Right lobe of liver (tissue), 4 donors: ENCODE measurements at regions not wholly inside any gene's neighbourhood (a gene's known extent, or its start where the extent isn't known, plus 50 kb on each side); places are given as distances from the start of the nearest gene placed in this dataset.

Experiments used
- POLR2A ChIP-seq: fragments of 450-650 bp; IDR thresholded peaks from one replicate; pipeline ENCODE4 v1.6.1; 2017; ENCODE audit warnings: antibody characterized with exemption, mild to moderate bottlenecking
- TF ChIP-seq, protein P1 (sequence below), 4 donors: fragments of 200-600 bp in 3 of 4; fragments of 450-650 bp in 1 of 4; IDR thresholded peaks; one replicate each; pipeline versions ENCODE4 v1.5.1 to v1.8.0; 2016 to 2022; ENCODE audit warnings: antibody characterized with exemption in 4 of 4, mild to moderate bottlenecking in 2 of 4
- donor health status: DM: no; HTN: no; CAD: no.
- donor health status: DM: no; HTN: no; CAD: no.
- donor health status: DM: no; HTN: yes; CAD: no.

DNA sequence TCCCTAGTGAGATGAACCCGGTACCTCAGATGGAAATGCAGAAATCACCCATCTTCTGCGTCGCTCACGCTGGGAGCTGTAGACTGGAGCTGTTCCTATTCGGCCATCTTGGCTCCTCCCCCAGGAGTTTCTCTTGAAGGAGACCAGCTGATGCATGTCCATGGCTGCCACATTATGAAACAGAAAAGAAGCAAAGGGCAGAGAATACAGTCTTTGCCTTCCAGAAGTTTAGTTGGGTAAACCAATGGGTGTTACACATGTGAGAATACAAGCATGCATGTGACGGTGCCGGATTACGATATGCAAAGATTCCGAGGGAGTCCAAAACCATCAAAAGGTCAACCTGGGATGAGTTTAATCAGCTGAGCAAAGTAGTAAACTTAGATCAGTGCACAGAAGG is 151.6 kb downstream of the SEM1 start:
- TF ChIP-seq, protein P1, sequence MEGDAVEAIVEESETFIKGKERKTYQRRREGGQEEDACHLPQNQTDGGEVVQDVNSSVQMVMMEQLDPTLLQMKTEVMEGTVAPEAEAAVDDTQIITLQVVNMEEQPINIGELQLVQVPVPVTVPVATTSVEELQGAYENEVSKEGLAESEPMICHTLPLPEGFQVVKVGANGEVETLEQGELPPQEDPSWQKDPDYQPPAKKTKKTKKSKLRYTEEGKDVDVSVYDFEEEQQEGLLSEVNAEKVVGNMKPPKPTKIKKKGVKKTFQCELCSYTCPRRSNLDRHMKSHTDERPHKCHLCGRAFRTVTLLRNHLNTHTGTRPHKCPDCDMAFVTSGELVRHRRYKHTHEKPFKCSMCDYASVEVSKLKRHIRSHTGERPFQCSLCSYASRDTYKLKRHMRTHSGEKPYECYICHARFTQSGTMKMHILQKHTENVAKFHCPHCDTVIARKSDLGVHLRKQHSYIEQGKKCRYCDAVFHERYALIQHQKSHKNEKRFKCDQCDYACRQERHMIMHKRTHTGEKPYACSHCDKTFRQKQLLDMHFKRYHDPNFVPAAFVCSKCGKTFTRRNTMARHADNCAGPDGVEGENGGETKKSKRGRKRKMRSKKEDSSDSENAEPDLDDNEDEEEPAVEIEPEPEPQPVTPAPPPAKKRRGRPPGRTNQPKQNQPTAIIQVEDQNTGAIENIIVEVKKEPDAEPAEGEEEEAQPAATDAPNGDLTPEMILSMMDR (IDR thresholded peaks at IDR 0.05) = no peak
- TF ChIP-seq POLR2A = no peak
